Thyroid gland (tissue), 4 donors: ENCODE measurements at regions not wholly inside any gene's neighbourhood (a gene's known extent, or its start where the extent isn't known, plus 50 kb on each side); places are given as distances from the start of the nearest gene placed in this dataset.

Source experiments
- POLR2A ChIP-seq, 2 donors: fragments of 450-650 bp; IDR thresholded peaks; one replicate each; pipeline ENCODE4 v1.6.1; 2017; ENCODE audit warnings: antibody characterized with exemption in 2 of 2, mild to moderate bottlenecking in 2 of 2, moderate library complexity in 1 of 2
- TF ChIP-seq, protein P1 (sequence below), 6 experiments: fragments of 200-600 bp in 3 of 6; fragments of 450-650 bp in 3 of 6; sonication (generic) in 3 of 6; IDR thresholded peaks; one replicate each; pipeline ENCODE4 v1.5.1; 2016 to 2019; ENCODE audit warnings: antibody characterized with exemption in 6 of 6, mild to moderate bottlenecking in 2 of 6, inconsistent platforms in 1 of 6, moderate library complexity in 1 of 6

DNA sequence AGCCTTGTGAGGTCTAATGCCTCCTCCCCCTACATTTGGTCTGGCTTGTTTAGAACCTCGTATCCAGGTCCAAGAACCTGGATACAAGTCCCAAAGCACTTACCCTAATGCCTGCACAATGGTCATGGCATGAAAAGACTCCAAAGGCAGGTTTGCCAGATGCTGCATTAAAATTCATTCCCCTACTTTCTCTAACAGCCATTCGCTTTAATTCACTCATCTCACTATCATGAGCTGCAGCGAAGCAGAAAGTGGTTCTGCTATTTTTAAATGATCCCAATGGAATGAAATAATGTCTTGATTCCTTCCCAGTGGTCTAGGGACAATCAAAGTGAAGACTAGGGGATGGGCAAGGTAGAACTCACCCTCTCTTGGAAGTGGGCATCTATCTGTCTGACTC, 72.5 kb upstream of the MAX start:
- no peak for TF ChIP-seq POLR2A (IDR thresholded peaks at IDR 0.05)
- TF ChIP-seq, protein P1, sequence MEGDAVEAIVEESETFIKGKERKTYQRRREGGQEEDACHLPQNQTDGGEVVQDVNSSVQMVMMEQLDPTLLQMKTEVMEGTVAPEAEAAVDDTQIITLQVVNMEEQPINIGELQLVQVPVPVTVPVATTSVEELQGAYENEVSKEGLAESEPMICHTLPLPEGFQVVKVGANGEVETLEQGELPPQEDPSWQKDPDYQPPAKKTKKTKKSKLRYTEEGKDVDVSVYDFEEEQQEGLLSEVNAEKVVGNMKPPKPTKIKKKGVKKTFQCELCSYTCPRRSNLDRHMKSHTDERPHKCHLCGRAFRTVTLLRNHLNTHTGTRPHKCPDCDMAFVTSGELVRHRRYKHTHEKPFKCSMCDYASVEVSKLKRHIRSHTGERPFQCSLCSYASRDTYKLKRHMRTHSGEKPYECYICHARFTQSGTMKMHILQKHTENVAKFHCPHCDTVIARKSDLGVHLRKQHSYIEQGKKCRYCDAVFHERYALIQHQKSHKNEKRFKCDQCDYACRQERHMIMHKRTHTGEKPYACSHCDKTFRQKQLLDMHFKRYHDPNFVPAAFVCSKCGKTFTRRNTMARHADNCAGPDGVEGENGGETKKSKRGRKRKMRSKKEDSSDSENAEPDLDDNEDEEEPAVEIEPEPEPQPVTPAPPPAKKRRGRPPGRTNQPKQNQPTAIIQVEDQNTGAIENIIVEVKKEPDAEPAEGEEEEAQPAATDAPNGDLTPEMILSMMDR (IDR thresholded peaks at IDR 0.05), result no peak
